Hepatocyte (in vitro differentiated cells): ENCODE measurements at regions not wholly inside any gene's neighbourhood (a gene's known extent, or its start where the extent isn't known, plus 50 kb on each side); places are given as distances from the start of the nearest gene placed in this dataset.

Source experiments
- EZH2 ChIP-seq: fragments of 200-600 bp; sonication (generic); IDR thresholded peaks from 2 replicates; pipeline ENCODE4 v1.6.1; 2016; ENCODE audit warnings: antibody characterized with exemption, mild to moderate bottlenecking, borderline replicate concordance
- EZH2phosphoT487 ChIP-seq: fragments of 200-600 bp; sonication (generic); IDR thresholded peaks from one replicate; pipeline ENCODE4 v1.6.1; 2018; ENCODE audit warnings: antibody characterized with exemption, mild to moderate bottlenecking, low read depth, moderate library complexity; ENCODE audit not compliant: unreplicated experiment, severe bottlenecking
- TF ChIP-seq, protein P1 (sequence below): fragments of 200-600 bp; sonication (generic); IDR thresholded peaks from 2 replicates; pipeline ENCODE4 v1.5.1; 2016; ENCODE audit warnings: antibody characterized with exemption, mild to moderate bottlenecking; ENCODE audit not compliant: poor library complexity

DNA sequence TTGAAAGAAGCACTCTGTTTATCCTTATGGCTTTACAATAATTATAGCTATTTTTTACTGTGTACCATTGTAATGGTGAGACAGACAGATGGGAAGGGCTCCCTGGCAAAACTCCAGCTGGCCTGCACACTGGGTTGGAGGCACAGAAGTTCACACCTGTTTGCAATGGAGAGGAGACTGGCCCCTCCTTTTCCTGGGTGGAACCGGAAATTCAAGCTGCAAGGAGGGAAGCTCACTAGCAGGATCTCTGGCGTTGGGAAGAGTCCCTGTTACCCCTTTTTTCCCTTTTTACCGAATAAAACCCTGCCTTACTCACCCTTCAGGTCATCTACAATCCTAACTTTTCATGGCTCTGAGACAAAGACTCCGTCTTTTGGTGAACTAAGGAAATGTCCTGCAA lies 100.3 kb upstream of the TFPI start:
- TF ChIP-seq, protein P1, sequence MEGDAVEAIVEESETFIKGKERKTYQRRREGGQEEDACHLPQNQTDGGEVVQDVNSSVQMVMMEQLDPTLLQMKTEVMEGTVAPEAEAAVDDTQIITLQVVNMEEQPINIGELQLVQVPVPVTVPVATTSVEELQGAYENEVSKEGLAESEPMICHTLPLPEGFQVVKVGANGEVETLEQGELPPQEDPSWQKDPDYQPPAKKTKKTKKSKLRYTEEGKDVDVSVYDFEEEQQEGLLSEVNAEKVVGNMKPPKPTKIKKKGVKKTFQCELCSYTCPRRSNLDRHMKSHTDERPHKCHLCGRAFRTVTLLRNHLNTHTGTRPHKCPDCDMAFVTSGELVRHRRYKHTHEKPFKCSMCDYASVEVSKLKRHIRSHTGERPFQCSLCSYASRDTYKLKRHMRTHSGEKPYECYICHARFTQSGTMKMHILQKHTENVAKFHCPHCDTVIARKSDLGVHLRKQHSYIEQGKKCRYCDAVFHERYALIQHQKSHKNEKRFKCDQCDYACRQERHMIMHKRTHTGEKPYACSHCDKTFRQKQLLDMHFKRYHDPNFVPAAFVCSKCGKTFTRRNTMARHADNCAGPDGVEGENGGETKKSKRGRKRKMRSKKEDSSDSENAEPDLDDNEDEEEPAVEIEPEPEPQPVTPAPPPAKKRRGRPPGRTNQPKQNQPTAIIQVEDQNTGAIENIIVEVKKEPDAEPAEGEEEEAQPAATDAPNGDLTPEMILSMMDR = no peak
- no peak for TF ChIP-seq EZH2
- TF ChIP-seq EZH2phosphoT487 = no peak
